ENCODE measurements at regions not wholly inside any gene's neighbourhood (a gene's known extent, or its start where the extent isn't known, plus 50 kb on each side); places are given as distances from the start of the nearest gene placed in this dataset.

- Mint-ChIP-seq H3K4me3 (no peak overlapping the region), H3K4me1 (ENCODE audit: low read depth) (no peaks in the 10 kb centered on the region), H3K36me3 (no peaks in the 10 kb centered on the region), H3K9me3 (ENCODE audit: low read depth) (no peaks in the 10 kb centered on the region), H3K27me3 (no peaks in the 10 kb centered on the region), H3K27ac (no peak overlapping the region)
Measured at GRCh38 chr4:60799214-60799613, 400.9 kb upstream of the ADGRL3 start.

GRCh38 chr4:60800701-60801100 is 399.4 kb upstream of the ADGRL3 start:
- H3K4me1 Mint-ChIP-seq (ENCODE audit: low read depth): no peaks in the 10 kb centered on the region
- no peak overlapping the region for H3K4me3 Mint-ChIP-seq
- no peak overlapping the region for H3K27ac Mint-ChIP-seq
- no peaks in the 10 kb centered on the region for H3K36me3 Mint-ChIP-seq
- H3K9me3 Mint-ChIP-seq (ENCODE audit: low read depth): no peaks in the 10 kb centered on the region
- H3K27me3 Mint-ChIP-seq: no peaks in the 10 kb centered on the region

GRCh38 chr4:60805500-60806313 is 394.4 kb upstream of the ADGRL3 start:
- Mint-ChIP-seq H3K4me3 (no peak overlapping the region), H3K27ac (no peak overlapping the region), H3K9me3 (ENCODE audit: low read depth) (no peaks in the 10 kb centered on the region), H3K36me3 (no peaks in the 10 kb centered on the region), H3K27me3 (no peaks in the 10 kb centered on the region), H3K4me1 (ENCODE audit: low read depth) (no peaks in the 10 kb centered on the region)

GRCh38 chr4:60808726-60809485 is 391.2 kb upstream of the ADGRL3 start:
- Mint-ChIP-seq H3K27me3 (no peaks in the 10 kb centered on the region), H3K4me3 (no peak overlapping the region), H3K27ac (no peak overlapping the region), H3K4me1 (ENCODE audit: low read depth) (no peaks in the 10 kb centered on the region), H3K36me3 (no peaks in the 10 kb centered on the region), H3K9me3 (ENCODE audit: low read depth) (peaks cover 3% of the 10 kb centered on the region)

- H3K27ac Mint-ChIP-seq: no peak overlapping the region
Measured at GRCh38 chr4:60809486-60809800, 390.7 kb upstream of the ADGRL3 start.

GRCh38 chr4:60812811-60813210 is 387.3 kb upstream of the ADGRL3 start:
- Mint-ChIP-seq H3K4me3 (no peak overlapping the region), H3K36me3 (no peaks in the 10 kb centered on the region), H3K27ac (no peak overlapping the region), H3K4me1 (ENCODE audit: low read depth) (no peaks in the 10 kb centered on the region), H3K9me3 (ENCODE audit: low read depth) (peaks cover 12% of the 10 kb centered on the region), H3K27me3 (no peaks in the 10 kb centered on the region)

More at GRCh38 chr4:60809486-60809800, 390.7 kb upstream of the ADGRL3 start:
- no peak overlapping the region for H3K4me3 Mint-ChIP-seq
- H3K27me3 Mint-ChIP-seq: no peaks in the 10 kb centered on the region
- no peaks in the 10 kb centered on the region for H3K36me3 Mint-ChIP-seq
- H3K4me1 Mint-ChIP-seq (ENCODE audit: low read depth): no peaks in the 10 kb centered on the region
- H3K9me3 Mint-ChIP-seq (ENCODE audit: low read depth): peaks cover 3% of the 10 kb centered on the region

GRCh38 chr4:60814549-60814948 is 385.6 kb upstream of the ADGRL3 start:
- Mint-ChIP-seq H3K4me3 (no peak overlapping the region), H3K4me1 (ENCODE audit: low read depth) (no peaks in the 10 kb centered on the region), H3K27ac (no peak overlapping the region), H3K9me3 (ENCODE audit: low read depth) (peaks cover 12% of the 10 kb centered on the region), H3K36me3 (no peaks in the 10 kb centered on the region), H3K27me3 (no peaks in the 10 kb centered on the region)

- no peaks in the 10 kb centered on the region for H3K4me1 Mint-ChIP-seq (ENCODE audit: low read depth)
- no peak overlapping the region for H3K4me3 Mint-ChIP-seq
- H3K36me3 Mint-ChIP-seq: no peaks in the 10 kb centered on the region
- H3K27me3 Mint-ChIP-seq: no peaks in the 10 kb centered on the region
- peaks cover 12% of the 10 kb centered on the region for H3K9me3 Mint-ChIP-seq (ENCODE audit: low read depth)
- no peak overlapping the region for H3K27ac Mint-ChIP-seq
Measured at GRCh38 chr4:60817609-60818008, 382.5 kb upstream of the ADGRL3 start.

- no peaks in the 10 kb centered on the region for H3K9me3 Mint-ChIP-seq (ENCODE audit: low read depth)
- no peaks in the 10 kb centered on the region for H3K4me1 Mint-ChIP-seq (ENCODE audit: low read depth)
- no peaks in the 10 kb centered on the region for H3K36me3 Mint-ChIP-seq
- no peak overlapping the region for H3K4me3 Mint-ChIP-seq
- H3K27me3 Mint-ChIP-seq: no peaks in the 10 kb centered on the region
- H3K27ac Mint-ChIP-seq: no peak overlapping the region
Measured at GRCh38 chr4:60822986-60823385, 377.1 kb upstream of the ADGRL3 start.

- no peaks in the 10 kb centered on the region for H3K4me1 Mint-ChIP-seq (ENCODE audit: low read depth)
- no peak overlapping the region for H3K4me3 Mint-ChIP-seq
- H3K27ac Mint-ChIP-seq: no peak overlapping the region
- no peaks in the 10 kb centered on the region for H3K27me3 Mint-ChIP-seq
- no peaks in the 10 kb centered on the region for H3K36me3 Mint-ChIP-seq
- peaks cover 10% of the 10 kb centered on the region for H3K9me3 Mint-ChIP-seq (ENCODE audit: low read depth)
Measured at GRCh38 chr4:60840020-60840419, 360.1 kb upstream of the ADGRL3 start.

- H3K4me3 Mint-ChIP-seq: no peak overlapping the region
- peaks cover 10% of the 10 kb centered on the region for H3K9me3 Mint-ChIP-seq (ENCODE audit: low read depth)
- no peaks in the 10 kb centered on the region for H3K4me1 Mint-ChIP-seq (ENCODE audit: low read depth)
Measured at GRCh38 chr4:60846678-60847077, 353.4 kb upstream of the ADGRL3 start.

GRCh38 chr4:60847614-60848013 is 352.5 kb upstream of the ADGRL3 start:
- H3K36me3 Mint-ChIP-seq: no peaks in the 10 kb centered on the region
- no peaks in the 10 kb centered on the region for H3K4me1 Mint-ChIP-seq (ENCODE audit: low read depth)
- no peak overlapping the region for H3K4me3 Mint-ChIP-seq
- no peaks in the 10 kb centered on the region for H3K27me3 Mint-ChIP-seq
- peaks cover 11% of the 10 kb centered on the region for H3K9me3 Mint-ChIP-seq (ENCODE audit: low read depth)
- H3K27ac Mint-ChIP-seq: no peak overlapping the region

More at GRCh38 chr4:60846678-60847077, 353.4 kb upstream of the ADGRL3 start:
- Mint-ChIP-seq H3K36me3 (no peaks in the 10 kb centered on the region), H3K27ac (no peak overlapping the region), H3K27me3 (no peaks in the 10 kb centered on the region)

GRCh38 chr4:60857130-60857753 is 342.9 kb upstream of the ADGRL3 start:
- Mint-ChIP-seq H3K4me3 (no peak overlapping the region), H3K4me1 (ENCODE audit: low read depth) (no peaks in the 10 kb centered on the region), H3K27ac (no peak overlapping the region), H3K27me3 (no peaks in the 10 kb centered on the region), H3K9me3 (ENCODE audit: low read depth) (peaks cover 19% of the 10 kb centered on the region), H3K36me3 (no peaks in the 10 kb centered on the region)

GRCh38 chr4:60863442-60863841 is 336.7 kb upstream of the ADGRL3 start:
- no peaks in the 10 kb centered on the region for H3K36me3 Mint-ChIP-seq
- H3K27me3 Mint-ChIP-seq: no peaks in the 10 kb centered on the region
- peaks cover 10% of the 10 kb centered on the region for H3K9me3 Mint-ChIP-seq (ENCODE audit: low read depth)

GRCh38 chr4:60865273-60865672 is 334.9 kb upstream of the ADGRL3 start:
- Mint-ChIP-seq H3K9me3 (ENCODE audit: low read depth) (peaks cover 9% of the 10 kb centered on the region), H3K4me1 (ENCODE audit: low read depth) (no peaks in the 10 kb centered on the region), H3K4me3 (no peak overlapping the region), H3K27ac (no peak overlapping the region), H3K36me3 (no peaks in the 10 kb centered on the region), H3K27me3 (no peaks in the 10 kb centered on the region)

More at GRCh38 chr4:60863442-60863841, 336.7 kb upstream of the ADGRL3 start:
- no peak overlapping the region for H3K4me3 Mint-ChIP-seq
- no peaks in the 10 kb centered on the region for H3K4me1 Mint-ChIP-seq (ENCODE audit: low read depth)
- no peak overlapping the region for H3K27ac Mint-ChIP-seq
